ENCODE measurements at regions not wholly inside any gene's neighbourhood (a gene's known extent, or its start where the extent isn't known, plus 50 kb on each side); places are given as distances from the start of the nearest gene placed in this dataset.

GRCh38 chr3:178950676-178951075 lies 120.9 kb downstream of the ZMAT3 start:
- no peaks in the 10 kb centered on the region for H3K27me3 ChIP-seq (ENCODE audit: control insufficient read depth, insufficient read depth, low read length)
- no peak overlapping the region for H3K27ac ChIP-seq (ENCODE audit: insufficient read depth, low read length)
- H3K9ac ChIP-seq (ENCODE audit: low read depth, low read length): no peak overlapping the region
- in situ Hi-C loops (cut with MboI; ENCODE audit: low sequenced_read_pairs): loop anchor here (10.0 kb wide), 1 partner anchor 506 kb away; no protein-coding TSS in a partner anchor
- no peaks in the 10 kb centered on the region for H4K20me1 ChIP-seq (ENCODE audit: insufficient read depth, low read length)
- BruUV-seq (replicated peaks): no TSS peak
- H2BK120ac ChIP-seq (ENCODE audit: low read depth, low read length): no peak overlapping the region
- no peak overlapping the region for H3K23ac ChIP-seq (ENCODE audit: low read depth, low read length)
- dilution Hi-C loops (cut with HindIII; ENCODE audit: low sequenced_read_pairs, unreplicated experiment): no loop called here
- TF ChIP-seq CHD1 (IDR thresholded peaks at IDR 0.05; ENCODE audit: low read depth, low read length) (no peak), POLR2A (IDR thresholded peaks at IDR 0.05; ENCODE audit: low read depth, low read length) (no peak), CTCF (conservative IDR thresholded peaks at IDR 0.05; ENCODE audit: low read depth, low read length) (no peak), MAZ (IDR thresholded peaks at IDR 0.05; ENCODE audit: borderline replicate concordance, low read depth, low read length) (no peak), RCOR1 (IDR thresholded peaks at IDR 0.05; ENCODE audit: insufficient replicate concordance, low read length) (no peak), MAFK (IDR thresholded peaks at IDR 0.05; ENCODE audit: low read depth, low read length) (no peak)
- H2BK15ac ChIP-seq (ENCODE audit: low read depth, low read length): no peak overlapping the region
- ATAC-seq (ENCODE audit: low read depth) (no peak), DNase-seq (no peak)
- H2AK9ac ChIP-seq (replicated peaks; ENCODE audit: low read depth, low read length, poor library complexity): no peak overlapping the region
- H4K5ac ChIP-seq (ENCODE audit: low read depth, low read length): no peak overlapping the region
- no peak overlapping the region for H2BK5ac ChIP-seq (ENCODE audit: low read depth, low read length, poor library complexity, severe bottlenecking)
- intact Hi-C loops (cut with micrococcal nuclease): no loop called here
- H3K4me3 ChIP-seq (ENCODE audit: insufficient read depth, low read depth, low read length): no peak overlapping the region
- H4K91ac ChIP-seq (ENCODE audit: insufficient read depth, low read depth, low read length): no peak overlapping the region
- H3K4me2 ChIP-seq (ENCODE audit: low read depth, low read length): no peak overlapping the region
- H3K18ac ChIP-seq (ENCODE audit: low read depth, low read length): no peak overlapping the region
- H3K36me3 ChIP-seq (ENCODE audit: control insufficient read depth, insufficient read depth, low read length): no peaks in the 10 kb centered on the region
- no peaks in the 10 kb centered on the region for H3K9me1 ChIP-seq (ENCODE audit: insufficient read depth, low read length)
- no peak overlapping the region for H2BK20ac ChIP-seq (ENCODE audit: low read depth, low read length)
- no peak overlapping the region for H4K8ac ChIP-seq (ENCODE audit: low read depth in 2 of 2, low read length in 2 of 2)
- H3K56ac ChIP-seq (ENCODE audit: extremely low read depth, insufficient read depth, low read length): no peak overlapping the region
- ChIA-PET POLR2A (ENCODE audit: unreplicated experiment) (no interaction called here), CTCF (interaction anchor here (0.6 kb wide), 1 partner anchor 14 kb away, joined by 6 read pairs; no protein-coding TSS in a partner anchor)
- H2AK5ac ChIP-seq (ENCODE audit: low read depth, low read length): no peak overlapping the region
- H3K9me3 ChIP-seq (ENCODE audit: control insufficient read depth, insufficient read depth, low read length): no peaks in the 10 kb centered on the region
- H3K79me1 ChIP-seq (ENCODE audit: low read depth in 1 of 2, low read length in 2 of 2): no peaks in the 10 kb centered on the region
- WGBS, 2 experiments (ENCODE audit: extremely low coverage in 2 of 2, insufficient read length in 1 of 2): no CpG with 5 or more reads among the region's 2 CpGs
- H3K14ac ChIP-seq (replicated peaks; ENCODE audit: low read depth, low read length): no peak overlapping the region
- no peak overlapping the region for H2AFZ ChIP-seq (replicated peaks; ENCODE audit: low read length, poor library complexity)
- no peak overlapping the region for H3K4ac ChIP-seq (ENCODE audit: low read depth, low read length)
- H3K4me1 ChIP-seq (ENCODE audit: control insufficient read depth, insufficient read depth, low read length): no peaks in the 10 kb centered on the region

All from IMR-90 (cell line).